HCEC 1CT (cell line): ENCODE measurements at regions not wholly inside any gene's neighbourhood (a gene's known extent, or its start where the extent isn't known, plus 50 kb on each side); places are given as distances from the start of the nearest gene placed in this dataset.
"Not testable (repeated sequence)": the region's sequence is repeated elsewhere in the genome, so short reads cannot be mapped to it uniquely, and the experiment has no call there.

Experiments used
- DNase-seq: peaks from one replicate; pipeline ENCODE4 v3.0.0-alpha.2; 2017

GRCh38 chr2:84373391-84373790, 85.7 kb downstream of the SUCLG1 start:
- no peak for DNase-seq

- no peak for DNase-seq
Observed at GRCh38 chr2:84362541-84362940, 96.5 kb downstream of the SUCLG1 start.

- DNase-seq, result peak; percentile 7
Observed at GRCh38 chr2:84338069-84338468, 121.0 kb downstream of the SUCLG1 start.

GRCh38 chr2:84327645-84328249, 131.3 kb downstream of the SUCLG1 start:
- DNase-seq, result no peak

GRCh38 chr2:84326831-84327432, 132.1 kb downstream of the SUCLG1 start:
- DNase-seq, result no peak

GRCh38 chr2:84323890-84324289, 135.2 kb downstream of the SUCLG1 start:
- no peak for DNase-seq

GRCh38 chr2:84320940-84321339, 138.1 kb downstream of the SUCLG1 start:
- DNase-seq, result no peak

- DNase-seq, result no peak
Observed at GRCh38 chr2:84319581-84319980, 139.5 kb downstream of the SUCLG1 start.

- no peak for DNase-seq
Observed at GRCh38 chr2:84317135-84317534, 141.9 kb downstream of the SUCLG1 start.

GRCh38 chr2:84314901-84315330, 144.2 kb downstream of the SUCLG1 start:
- peak; percentile 55 for DNase-seq

- DNase-seq, result no peak
Observed at GRCh38 chr2:84314250-84314649, 144.8 kb downstream of the SUCLG1 start.

GRCh38 chr2:84309281-84309680, 149.8 kb downstream of the SUCLG1 start:
- no peak for DNase-seq

- DNase-seq, result no peak
Observed at GRCh38 chr2:84306361-84306760, 152.7 kb downstream of the SUCLG1 start.

GRCh38 chr2:84302513-84303412, 156.3 kb downstream of the SUCLG1 start:
- peak; percentile 9 for DNase-seq

GRCh38 chr2:84301717-84302116, 157.4 kb downstream of the SUCLG1 start:
- DNase-seq, result no peak

GRCh38 chr2:84300696-84301029, 158.4 kb downstream of the SUCLG1 start:
- DNase-seq, result no peak

GRCh38 chr2:84300001-84300695, 158.9 kb downstream of the SUCLG1 start:
- not testable (repeated sequence) for DNase-seq

GRCh38 chr2:84299211-84299775, 159.8 kb downstream of the SUCLG1 start:
- no peak for DNase-seq

GRCh38 chr2:84297155-84297554, 161.9 kb downstream of the SUCLG1 start:
- no peak for DNase-seq

- DNase-seq, result no peak
Observed at GRCh38 chr2:84293791-84294380, 165.2 kb downstream of the SUCLG1 start.

- DNase-seq, result no peak
Observed at GRCh38 chr2:84292545-84292944, 166.5 kb downstream of the SUCLG1 start.

- no peak for DNase-seq
Observed at GRCh38 chr2:84290537-84290936, 168.5 kb downstream of the SUCLG1 start.

GRCh38 chr2:84288293-84288692, 170.8 kb downstream of the SUCLG1 start:
- DNase-seq, result no peak
